Panc1 (cell line): ENCODE measurements at regions not wholly inside any gene's neighbourhood (a gene's known extent, or its start where the extent isn't known, plus 50 kb on each side); places are given as distances from the start of the nearest gene placed in this dataset.
"Not testable (repeated sequence)": the region's sequence is repeated elsewhere in the genome, so short reads cannot be mapped to it uniquely, and the experiment has no call there.

Experiments used
- ATAC-seq: fragments of 200-7000 bp; cut with Tn5 transposase; 2 replicates; pipeline ENCODE4 v1.9.1; 2020; ENCODE audit warnings: mild to moderate bottlenecking, moderate library complexity
- BruUV-seq: library from RNA; stranded (reverse); fragments of 400-500 nt; replicated peaks from 2 replicates; lab custom pipeline; 2021; lab: Mats Ljungman, UMichigan
- CTCF ChIA-PET: fragments of 300-600 bp; sonication (Branson Sonifier 250); formaldehyde crosslinking; loops from one replicate; lab custom pipeline; 2022; ENCODE audit warnings: antibody characterized with exemption; lab: Charles Lee
- POLR2A ChIA-PET: fragments of 300-600 bp; sonication (Branson Sonifier 250); formaldehyde crosslinking; loops from one replicate; lab custom pipeline; 2022; ENCODE audit warnings: antibody characterized with exemption; lab: Charles Lee
- DNase-seq: peaks from one replicate; pipeline ENCODE4 v3.0.0-alpha.2; 2010; ENCODE audit warnings: low read depth, low spot score
- H3K27ac ChIP-seq: 2 replicates; pipeline ENCODE4 v1.5.1; 2011; ENCODE audit warnings: mild to moderate bottlenecking, low read length, inconsistent platforms
- H3K27me3 ChIP-seq: fragments of 200-500 bp; sonication (Bioruptor generic); 2 replicates; pipeline ENCODE4 v1.6.0; 2014; ENCODE audit warnings: low read length, inconsistent platforms; ENCODE audit not compliant: control insufficient read depth, insufficient read depth
- H3K36me3 ChIP-seq: fragments of 200-500 bp; sonication (Bioruptor generic); 2 replicates; pipeline ENCODE4 v1.5.1; 2014; ENCODE audit warnings: inconsistent platforms, mild to moderate bottlenecking, low read length, moderate library complexity; ENCODE audit not compliant: control insufficient read depth, insufficient read depth
- H3K4me1 ChIP-seq: 2 replicates; pipeline ENCODE4 v1.5.1; 2011; ENCODE audit warnings: inconsistent platforms, mild to moderate bottlenecking, low read length, moderate library complexity; ENCODE audit not compliant: control insufficient read depth, insufficient read depth
- H3K4me3 ChIP-seq, 2 experiments: 2 replicates each; pipeline ENCODE4 v1.5.1; 2011 to 2012; ENCODE audit warnings: low read depth in 2 of 2, low read length in 2 of 2, mild to moderate bottlenecking in 2 of 2, inconsistent platforms in 1 of 2, moderate library complexity in 1 of 2
- H3K9me3 ChIP-seq: fragments of 200-500 bp; sonication (Bioruptor generic); 2 replicates; pipeline ENCODE4 v1.5.1; 2014; ENCODE audit warnings: low read depth, mild to moderate bottlenecking, inconsistent platforms, low read length, moderate library complexity; ENCODE audit not compliant: control insufficient read depth, insufficient read depth
- CTCF ChIP-seq: fragments of 450-650 bp; IDR thresholded peaks from 2 replicates; pipeline ENCODE4 v1.5.1; 2017; ENCODE audit warnings: mild to moderate bottlenecking
- POLR2AphosphoS5 ChIP-seq: IDR thresholded peaks from 2 replicates; pipeline ENCODE4 v1.6.1; 2012; ENCODE audit warnings: mild to moderate bottlenecking, low read depth, low read length, moderate library complexity
- SIN3A ChIP-seq: IDR thresholded peaks from 2 replicates; pipeline ENCODE4 v1.6.1; 2012; ENCODE audit warnings: low read depth, mild to moderate bottlenecking, low read length, moderate library complexity, borderline replicate concordance; ENCODE audit not compliant: insufficient read depth
- TCF7L2 ChIP-seq: IDR thresholded peaks from 2 replicates; pipeline ENCODE4 v1.6.1; 2011; ENCODE audit warnings: mild to moderate bottlenecking, low read depth, low read length, inconsistent platforms
- in situ Hi-C: cut with HindIII; loops from 2 replicates; pipeline ENCODE4 v1.10.0; 2016; ENCODE audit warnings: low sequenced_read_pairs, low pct_unique_long_range_greater_than_20kb
- intact Hi-C: fragments of 100-400 bp; cut with micrococcal nuclease; formaldehyde crosslinking; loops from one replicate; pipeline ENCODE4 v1.10.0; 2022; ENCODE audit not compliant: unreplicated experiment
- TF ChIP-seq, protein P1 (sequence below), 2 experiments: IDR thresholded peaks; 2 replicates each; pipeline ENCODE4 v1.6.1; 2011 to 2012; ENCODE audit warnings: low read depth in 2 of 2, control low read depth in 1 of 2, low read length in 1 of 2, mild to moderate bottlenecking in 1 of 2, moderate library complexity in 1 of 2; ENCODE audit not compliant: insufficient read depth in 1 of 2

DNA sequence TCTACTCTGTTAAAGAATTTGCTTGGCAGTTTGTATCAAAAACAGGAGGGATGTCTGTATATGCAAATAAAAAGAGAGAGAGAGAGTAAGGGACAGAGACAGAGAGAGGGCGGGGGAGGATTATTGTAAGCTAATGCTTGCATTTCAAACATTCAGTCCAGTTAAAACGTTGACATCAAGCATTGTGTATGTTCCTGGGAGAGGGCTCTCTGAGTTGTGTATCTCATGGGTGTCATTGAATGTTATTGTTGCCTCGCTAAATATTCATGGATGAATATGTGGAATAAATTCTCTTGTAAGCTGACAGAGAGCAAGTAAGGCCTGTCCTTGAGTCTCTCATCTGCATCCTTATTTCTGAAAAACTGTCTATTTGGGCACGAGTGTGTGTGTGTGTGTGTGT, 78.8 kb upstream of the VRK1 start:
- H3K9me3 ChIP-seq: no peaks in the 10 kb centered on the region
- BruUV-seq: no TSS peak

DNA sequence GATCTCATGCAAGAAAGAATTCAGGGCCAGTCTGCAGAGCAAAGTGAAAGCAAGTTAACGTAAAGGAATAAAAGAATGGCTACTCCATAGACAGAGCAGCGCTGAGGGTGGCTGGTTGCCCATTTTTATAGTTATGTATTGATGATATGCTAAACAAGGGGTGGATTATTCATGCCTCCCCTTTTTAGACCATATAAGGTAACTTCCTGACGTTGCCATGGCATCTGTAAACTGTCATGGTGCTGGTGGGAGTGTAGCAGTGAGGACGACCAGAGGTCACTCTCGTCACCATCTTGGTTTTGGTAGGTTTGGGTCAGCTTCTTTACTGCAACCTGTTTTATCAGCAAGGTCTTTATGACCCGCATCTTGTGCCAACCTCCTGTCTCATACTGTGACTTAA, 76.5 kb upstream of the VRK1 start:
- POLR2A ChIA-PET, intact Hi-C loops, DNase-seq, H3K27me3 ChIP-seq, H3K36me3 ChIP-seq, H3K4me3 ChIP-seq, H3K9me3 ChIP-seq, CTCF ChIA-PET, H3K4me1 ChIP-seq, in situ Hi-C loops, BruUV-seq, ATAC-seq, H3K27ac ChIP-seq: not testable (repeated sequence)

More for the DNA sequence above, 78.8 kb upstream of the VRK1 start:
- in situ Hi-C loops: no loop called here
- POLR2A ChIA-PET: no interaction called here
- TF ChIP-seq SIN3A (no peak), CTCF (no peak), TCF7L2 (no peak), POLR2AphosphoS5 (no peak)
- TF ChIP-seq, protein P1, sequence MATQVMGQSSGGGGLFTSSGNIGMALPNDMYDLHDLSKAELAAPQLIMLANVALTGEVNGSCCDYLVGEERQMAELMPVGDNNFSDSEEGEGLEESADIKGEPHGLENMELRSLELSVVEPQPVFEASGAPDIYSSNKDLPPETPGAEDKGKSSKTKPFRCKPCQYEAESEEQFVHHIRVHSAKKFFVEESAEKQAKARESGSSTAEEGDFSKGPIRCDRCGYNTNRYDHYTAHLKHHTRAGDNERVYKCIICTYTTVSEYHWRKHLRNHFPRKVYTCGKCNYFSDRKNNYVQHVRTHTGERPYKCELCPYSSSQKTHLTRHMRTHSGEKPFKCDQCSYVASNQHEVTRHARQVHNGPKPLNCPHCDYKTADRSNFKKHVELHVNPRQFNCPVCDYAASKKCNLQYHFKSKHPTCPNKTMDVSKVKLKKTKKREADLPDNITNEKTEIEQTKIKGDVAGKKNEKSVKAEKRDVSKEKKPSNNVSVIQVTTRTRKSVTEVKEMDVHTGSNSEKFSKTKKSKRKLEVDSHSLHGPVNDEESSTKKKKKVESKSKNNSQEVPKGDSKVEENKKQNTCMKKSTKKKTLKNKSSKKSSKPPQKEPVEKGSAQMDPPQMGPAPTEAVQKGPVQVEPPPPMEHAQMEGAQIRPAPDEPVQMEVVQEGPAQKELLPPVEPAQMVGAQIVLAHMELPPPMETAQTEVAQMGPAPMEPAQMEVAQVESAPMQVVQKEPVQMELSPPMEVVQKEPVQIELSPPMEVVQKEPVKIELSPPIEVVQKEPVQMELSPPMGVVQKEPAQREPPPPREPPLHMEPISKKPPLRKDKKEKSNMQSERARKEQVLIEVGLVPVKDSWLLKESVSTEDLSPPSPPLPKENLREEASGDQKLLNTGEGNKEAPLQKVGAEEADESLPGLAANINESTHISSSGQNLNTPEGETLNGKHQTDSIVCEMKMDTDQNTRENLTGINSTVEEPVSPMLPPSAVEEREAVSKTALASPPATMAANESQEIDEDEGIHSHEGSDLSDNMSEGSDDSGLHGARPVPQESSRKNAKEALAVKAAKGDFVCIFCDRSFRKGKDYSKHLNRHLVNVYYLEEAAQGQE (IDR thresholded peaks at IDR 0.05; ENCODE audit: insufficient read depth in 1 of 2, low read depth in 2 of 2, low read length in 1 of 2): no peak
- DNase-seq (no peak), ATAC-seq (no peak)
- intact Hi-C loops: no loop called here
- H3K27me3 ChIP-seq: no peaks in the 10 kb centered on the region
- no peak overlapping the region for H3K4me3 ChIP-seq
- CTCF ChIA-PET: no interaction called here
- no peaks in the 10 kb centered on the region for H3K4me1 ChIP-seq
- H3K36me3 ChIP-seq: no peaks in the 10 kb centered on the region
- H3K27ac ChIP-seq: no peak overlapping the region

DNA sequence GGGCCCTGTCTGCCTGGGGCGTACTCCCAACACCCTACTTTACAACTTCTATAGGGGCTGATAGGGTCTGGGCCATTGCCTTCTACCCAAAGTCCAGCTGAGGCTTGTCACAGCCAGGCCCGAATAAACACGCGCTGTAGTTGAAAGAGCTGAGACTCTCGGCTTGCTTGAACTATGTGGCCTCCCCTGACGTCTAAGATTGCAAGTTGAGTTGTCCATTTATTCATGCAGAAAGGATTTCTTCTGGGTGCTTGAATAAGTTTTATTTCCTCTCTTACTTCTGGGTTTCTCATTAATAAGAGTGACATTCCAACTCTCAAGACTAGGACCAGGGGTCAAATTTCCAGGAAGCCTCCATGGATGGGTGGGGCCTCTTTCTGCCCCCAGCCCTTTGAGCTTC, 74.4 kb upstream of the VRK1 start:
- Histone ChIP-seq H3K27me3 (no peaks in the 10 kb centered on the region), H3K4me3 (no peak overlapping the region), H3K4me1 (no peaks in the 10 kb centered on the region), H3K27ac (no peak overlapping the region), H3K9me3 (no peaks in the 10 kb centered on the region), H3K36me3 (no peaks in the 10 kb centered on the region)
- no peak for ATAC-seq
- TF ChIP-seq TCF7L2: no peak
- TF ChIP-seq, protein P1 (IDR thresholded peaks at IDR 0.05; ENCODE audit: insufficient read depth in 1 of 2, low read depth in 2 of 2, low read length in 1 of 2): no peak
- no peak for TF ChIP-seq CTCF
- TF ChIP-seq SIN3A: no peak
- TF ChIP-seq POLR2AphosphoS5: no peak
- DNase-seq: no peak
- in situ Hi-C loops: no loop called here
- POLR2A ChIA-PET: no interaction called here
- CTCF ChIA-PET: no interaction called here
- no TSS peak for BruUV-seq
- intact Hi-C loops: no loop called here
